NCI-H510A (cell line): ENCODE measurements at regions not wholly inside any gene's neighbourhood (a gene's known extent, or its start where the extent isn't known, plus 50 kb on each side); places are given as distances from the start of the nearest gene placed in this dataset.
"Not testable (repeated sequence)": the region's sequence is repeated elsewhere in the genome, so short reads cannot be mapped to it uniquely, and the experiment has no call there.

Experiments
- DNase-seq: peaks from one replicate; lab custom pipeline; 2025; lab: John Stamatoyannopoulos, UW

DNA sequence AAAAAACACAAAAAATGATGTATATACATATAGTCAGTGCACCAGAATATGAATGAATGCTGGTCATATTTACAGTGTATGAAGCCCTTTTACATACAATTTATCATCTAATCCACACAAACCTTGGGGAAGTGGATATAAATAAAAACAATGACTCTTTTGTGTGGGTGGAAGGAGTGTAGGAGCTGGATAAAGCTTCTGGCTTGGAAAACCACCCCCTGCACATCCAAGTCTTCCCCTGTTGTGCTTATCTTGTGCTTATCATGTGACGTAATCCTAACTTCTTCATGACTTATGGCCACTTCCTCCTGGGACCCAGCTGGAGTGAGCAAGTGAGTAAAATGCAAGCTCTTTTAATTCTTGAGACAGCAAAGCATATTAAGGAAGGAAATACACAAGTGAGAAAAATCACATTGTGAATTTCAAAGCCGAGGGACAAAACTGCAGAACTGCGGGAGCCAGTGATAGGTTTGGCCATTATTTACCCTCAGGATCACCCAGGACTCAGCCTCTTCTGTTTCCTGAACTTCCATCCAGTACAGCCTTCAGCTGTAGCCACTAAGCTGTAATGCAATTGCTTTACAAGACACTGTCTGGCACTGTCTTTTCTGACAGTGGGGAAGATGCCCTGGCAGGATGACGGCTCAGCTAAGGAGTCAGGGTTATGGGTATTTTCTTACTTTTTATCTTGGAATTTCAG, 104.0 kb upstream of the PPM1J start:
- DNase-seq, result no peak

DNA sequence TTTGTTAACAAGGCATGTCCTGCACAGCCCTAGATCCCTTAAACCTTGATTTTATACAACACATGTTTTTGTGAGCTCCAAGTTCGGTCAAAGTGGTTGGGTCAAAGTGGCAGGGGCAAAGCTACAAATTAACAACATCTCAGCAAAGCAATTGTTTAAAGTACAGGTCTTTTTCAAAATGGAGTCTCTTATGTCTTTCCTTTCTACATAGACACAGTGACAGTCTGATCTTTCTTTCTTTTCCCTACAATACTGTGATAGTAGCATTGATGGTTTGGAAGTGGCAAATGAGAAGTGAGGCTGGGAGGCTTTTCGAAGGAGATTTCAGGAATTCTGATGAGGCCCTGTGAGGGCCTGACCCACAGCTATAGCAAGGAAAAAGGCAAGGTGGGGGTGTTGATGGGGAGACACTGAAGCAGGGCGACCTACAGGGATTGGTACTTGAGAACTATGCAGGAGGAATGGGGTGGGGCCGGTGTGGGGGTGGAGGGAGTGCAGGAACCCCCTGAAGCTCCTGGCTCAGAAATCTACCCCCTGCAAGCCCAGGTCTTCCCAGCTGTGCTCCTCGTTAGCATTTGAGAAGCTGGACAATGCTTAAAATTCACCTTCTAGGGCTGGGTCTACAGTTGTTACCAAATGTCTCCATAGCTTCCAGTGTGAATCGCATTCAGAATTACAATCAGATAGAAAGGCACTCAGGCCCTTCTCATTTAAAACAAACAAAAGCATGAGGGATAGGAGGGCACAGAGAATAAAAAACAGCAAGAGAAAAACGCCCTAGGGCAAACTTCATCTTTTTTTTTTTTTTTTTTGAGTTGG, 102.6 kb upstream of the PPM1J start:
- no peak for DNase-seq

DNA sequence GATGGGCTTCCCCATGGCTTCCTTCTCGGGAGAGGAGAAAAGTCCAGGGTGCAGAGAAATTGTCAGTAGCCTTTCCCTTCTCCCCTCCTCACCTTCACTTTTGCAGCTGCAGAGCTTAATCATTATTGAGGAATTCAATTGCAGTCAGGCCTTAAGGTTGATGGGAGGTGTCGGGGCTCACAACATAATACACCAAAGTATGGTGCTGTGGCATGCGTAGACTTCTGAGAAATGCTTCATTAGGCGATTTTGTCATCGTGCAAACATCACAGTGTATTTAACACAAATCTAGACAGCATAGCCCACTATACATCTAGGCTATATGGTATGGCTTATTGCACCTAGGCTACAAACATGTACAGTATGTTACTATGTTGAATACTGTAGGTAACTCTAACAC, 100.2 kb upstream of the PPM1J start:
- DNase-seq, result no peak

DNA sequence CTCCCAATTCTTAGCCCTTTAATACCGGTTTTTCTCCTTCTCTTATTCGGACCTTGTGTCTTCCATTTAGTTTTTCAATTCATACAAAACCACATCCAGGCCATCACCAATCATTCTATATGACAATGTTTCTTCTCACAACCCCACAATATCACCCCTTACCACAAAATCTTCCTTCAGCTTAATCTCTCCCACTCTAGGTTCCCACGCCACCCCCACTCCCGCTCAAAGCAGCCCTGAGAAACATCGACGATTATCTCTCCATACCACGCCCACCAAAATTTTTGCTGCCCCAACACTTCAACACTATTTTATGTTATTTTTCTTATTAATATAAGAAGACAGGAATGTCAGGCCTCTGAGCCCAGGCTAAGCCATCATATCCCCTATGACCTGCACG, 99.5 kb upstream of the PPM1J start:
- DNase-seq, result not testable (repeated sequence)

DNA sequence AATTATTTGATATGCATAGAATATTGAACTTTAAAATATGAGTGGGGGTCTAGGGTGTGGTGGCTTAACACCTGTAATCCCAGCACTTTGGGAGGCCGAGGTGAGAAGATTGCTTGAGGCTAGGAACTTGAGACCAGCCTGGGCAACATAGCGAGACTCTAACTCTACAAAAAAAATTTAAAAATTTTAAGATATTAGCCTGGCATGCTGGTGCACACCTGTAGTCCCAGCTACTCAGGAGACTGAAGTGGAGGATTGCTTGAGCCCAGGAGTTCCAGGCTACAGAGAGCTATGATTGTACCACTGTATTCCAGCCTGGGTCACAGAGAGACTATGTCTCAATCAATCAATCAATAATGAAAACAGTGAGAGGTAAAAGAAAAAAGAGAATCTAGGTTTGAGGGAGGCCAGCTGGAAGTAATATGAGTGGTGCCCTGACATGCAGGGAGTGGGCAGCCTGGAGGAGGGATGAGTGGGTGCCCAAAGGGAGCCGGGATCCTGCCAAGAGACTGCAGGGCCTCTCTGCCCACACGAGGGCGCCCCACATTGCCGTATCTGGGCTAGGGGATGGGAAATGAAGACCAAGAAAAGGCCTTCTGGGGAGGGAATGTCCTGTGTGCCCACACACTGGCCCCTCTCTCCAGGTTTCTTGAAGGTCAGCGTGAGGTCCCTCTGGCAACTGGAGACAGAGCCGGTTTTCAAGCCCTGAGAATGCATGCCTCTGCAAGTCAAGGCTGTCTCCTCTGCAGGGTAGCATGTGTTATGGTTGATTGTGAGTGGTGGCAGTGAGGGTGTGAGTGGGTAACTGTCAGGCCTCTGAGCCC, 93.9 kb upstream of the PPM1J start:
- peak; percentile 7 for DNase-seq

DNA sequence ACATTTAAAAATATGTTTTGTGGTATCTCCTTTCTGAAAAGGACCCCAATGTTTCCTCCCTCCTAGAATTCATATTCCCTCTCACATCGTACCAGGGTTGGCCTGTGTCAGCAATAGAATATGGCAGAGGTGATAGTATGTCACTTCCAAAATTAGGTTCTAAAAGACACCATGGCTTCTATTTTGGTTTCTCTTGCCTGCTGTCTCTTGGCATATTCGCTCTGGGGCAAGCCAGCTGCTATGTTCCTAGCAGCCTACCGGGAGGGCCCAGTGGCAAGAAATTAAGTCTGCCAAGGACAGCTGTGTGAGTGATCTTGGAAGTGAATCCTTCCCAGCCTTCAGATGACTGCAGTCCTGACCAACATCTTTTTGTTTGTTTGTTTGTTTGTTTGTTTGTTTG, 92.9 kb upstream of the PPM1J start:
- no peak for DNase-seq

DNA sequence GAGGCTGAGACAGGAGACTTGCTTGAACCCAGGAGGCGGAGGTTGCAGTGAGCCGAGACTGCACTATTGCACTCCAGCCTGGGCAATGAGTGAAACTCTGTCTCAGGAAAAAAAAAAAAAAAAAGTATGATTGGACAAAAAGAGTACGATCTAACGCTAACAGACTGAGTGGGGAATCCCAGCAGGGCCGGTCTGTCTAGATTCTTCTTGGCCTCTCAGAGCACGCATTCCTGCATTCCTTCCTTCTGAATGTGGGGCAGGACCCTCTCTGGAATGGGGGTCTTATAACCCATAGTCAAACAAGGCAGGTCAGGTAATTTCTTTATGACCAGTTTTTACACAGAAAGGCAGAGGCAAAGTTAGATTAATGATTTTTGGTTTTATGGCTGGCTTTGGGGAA, 92.0 kb upstream of the PPM1J start:
- no peak for DNase-seq

DNA sequence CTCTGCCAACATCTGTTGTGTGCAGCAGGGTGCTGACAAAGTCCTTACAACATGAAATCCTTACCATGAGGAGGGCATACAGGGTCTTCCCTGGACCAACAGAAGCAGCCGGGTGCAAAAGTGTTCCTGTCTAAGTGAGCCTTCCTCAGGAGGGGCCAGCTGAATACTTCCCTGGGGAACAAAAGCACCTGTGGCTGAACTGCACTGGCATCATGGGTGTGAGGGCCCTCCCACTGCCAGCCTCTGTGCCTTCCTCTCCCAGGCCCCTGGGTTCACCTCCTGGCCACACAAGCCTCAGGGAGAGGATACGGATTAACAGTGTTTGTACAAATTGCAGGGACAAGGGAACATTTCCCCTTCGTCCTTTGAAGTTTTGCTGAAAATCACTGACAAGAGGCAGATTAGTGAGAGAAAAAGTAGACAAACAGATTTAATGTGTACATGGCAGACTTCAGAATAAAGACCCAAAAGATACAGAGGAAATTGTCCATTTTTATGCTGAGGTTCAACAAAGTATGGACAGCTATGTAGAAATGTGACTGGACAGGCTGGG, 91.0 kb upstream of the PPM1J start:
- no peak for DNase-seq

DNA sequence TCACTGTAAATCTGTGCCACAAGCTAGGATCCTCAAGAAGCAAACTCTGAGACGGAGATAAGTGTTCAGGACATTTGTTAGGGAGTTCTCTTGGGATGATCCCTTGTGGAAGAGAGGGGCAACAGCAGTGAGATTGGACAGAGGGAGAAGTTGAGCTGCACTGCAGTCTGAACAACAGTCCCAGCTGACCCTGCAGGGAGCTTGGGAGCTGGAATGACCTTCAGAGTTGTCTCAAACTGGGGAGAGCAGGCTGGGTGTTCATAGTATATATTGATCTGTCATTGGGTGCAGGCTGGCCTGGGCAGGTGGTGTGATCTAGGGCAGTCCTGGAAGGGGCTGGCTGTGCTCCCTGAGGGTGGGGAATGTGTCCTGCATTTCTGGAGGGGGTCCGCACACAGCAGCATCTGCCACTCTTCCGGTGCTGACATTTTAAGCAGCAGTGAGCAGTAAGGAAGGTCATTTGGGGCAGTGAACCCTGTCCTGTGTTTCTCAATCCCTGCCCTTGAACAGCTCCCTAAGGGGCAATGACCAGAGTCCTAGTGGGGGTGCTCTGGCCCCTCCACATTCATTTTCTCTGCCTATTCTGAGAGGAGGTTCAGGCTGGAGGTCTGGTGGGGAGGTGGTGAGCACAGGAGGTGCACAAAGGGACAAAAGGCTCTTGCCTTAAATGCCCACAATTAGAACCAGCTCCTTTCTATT, 90.2 kb upstream of the PPM1J start:
- no peak for DNase-seq

DNA sequence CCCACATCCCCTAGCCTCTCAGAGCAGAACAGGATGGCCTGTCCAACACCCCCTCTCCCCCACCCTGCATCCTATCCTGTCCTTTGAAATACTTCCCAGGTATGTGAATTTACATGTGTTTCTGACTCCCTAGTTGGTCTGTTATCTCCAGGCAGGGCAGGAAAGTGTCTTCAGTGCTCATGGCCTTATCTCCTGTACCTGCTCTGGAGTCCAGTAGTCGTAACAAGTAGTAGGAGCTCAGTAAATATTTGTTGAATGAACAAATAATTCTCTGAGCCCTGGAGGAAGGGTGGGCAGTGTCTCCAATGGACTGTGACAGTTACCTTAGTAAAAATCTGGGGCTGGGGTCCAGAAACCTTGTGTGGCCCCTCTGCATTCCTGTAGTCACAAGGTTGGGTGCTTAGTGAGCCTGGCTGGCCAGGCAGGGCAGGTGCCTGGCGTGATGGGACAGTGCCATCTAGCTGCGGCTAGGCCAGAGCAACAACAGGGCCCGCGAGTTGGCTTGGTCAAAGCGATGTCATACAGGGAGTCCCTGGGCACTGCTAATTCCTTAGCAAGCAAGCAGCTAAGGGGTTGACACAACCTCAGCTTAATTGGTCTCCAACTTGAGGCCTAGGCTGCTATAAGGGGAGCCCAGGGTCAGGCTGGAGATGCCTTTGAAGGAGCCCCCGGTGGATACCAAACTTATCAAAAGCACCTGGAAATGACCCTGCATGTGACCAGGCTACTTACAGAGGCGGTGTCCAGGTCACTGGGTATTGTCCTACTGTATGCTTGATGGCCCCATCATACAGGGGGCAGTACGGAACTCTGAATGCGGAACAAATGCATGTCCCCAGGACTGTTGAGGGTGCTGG, 89.0 kb upstream of the PPM1J start:
- DNase-seq, result peak; percentile 42

DNA sequence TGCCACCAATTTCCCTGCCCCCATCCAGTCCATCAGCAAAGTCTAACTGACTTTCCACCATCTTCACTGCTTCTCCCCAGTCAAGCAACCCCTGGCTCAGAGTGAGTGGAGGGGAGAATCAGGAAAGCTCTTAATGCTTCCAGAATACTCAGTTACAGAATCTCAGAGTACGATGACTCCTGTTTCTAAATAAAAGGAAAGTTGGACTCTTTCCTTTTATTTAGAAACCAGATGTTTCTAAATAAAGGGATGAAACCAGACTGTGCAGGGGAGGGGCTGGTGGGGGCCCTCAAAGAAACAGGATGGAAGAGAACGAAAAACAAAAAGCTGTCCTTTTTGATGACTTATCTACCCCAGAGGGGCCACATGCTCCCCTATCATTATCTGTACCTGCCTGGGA, 85.2 kb upstream of the PPM1J start:
- DNase-seq, result no peak

DNA sequence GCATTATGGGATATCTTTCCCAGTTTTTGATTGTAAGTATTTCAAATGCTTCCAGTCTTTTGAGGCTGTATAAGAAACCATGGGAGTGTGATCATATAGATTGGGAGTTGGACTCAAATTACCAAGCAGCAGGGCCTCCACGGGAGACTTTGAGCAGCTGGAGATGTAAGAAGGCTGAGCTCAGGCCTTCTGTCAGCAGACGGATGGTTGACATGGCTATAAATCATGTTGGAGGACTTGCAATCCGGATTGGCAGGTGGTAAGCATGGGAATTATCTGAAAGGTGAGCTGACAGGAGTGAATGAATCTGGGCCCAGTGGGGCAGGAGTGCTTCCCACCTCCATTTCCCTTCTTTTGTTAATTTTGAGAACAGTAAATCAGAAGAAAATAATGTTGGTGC, 83.2 kb upstream of the PPM1J start:
- DNase-seq, result peak; percentile 57

DNA sequence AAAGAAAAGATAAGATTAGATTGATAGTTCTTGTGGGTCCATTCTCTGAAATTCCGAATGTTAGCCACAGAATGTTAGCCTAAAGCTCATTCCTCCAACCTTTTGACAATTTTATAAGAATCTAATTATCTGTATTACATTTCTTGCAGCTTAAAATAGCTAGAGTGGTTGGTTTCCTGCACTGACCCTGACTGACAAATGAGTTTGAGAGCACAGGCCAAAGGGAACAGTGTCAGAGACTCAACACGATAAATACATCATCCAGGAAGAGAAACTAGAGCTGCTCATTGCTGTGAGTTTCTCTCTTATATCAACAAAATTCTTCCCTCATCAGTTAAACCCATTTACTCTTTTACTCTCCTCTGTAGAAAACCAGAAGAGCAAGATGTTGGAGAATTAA, 82.1 kb upstream of the PPM1J start:
- DNase-seq, result no peak

DNA sequence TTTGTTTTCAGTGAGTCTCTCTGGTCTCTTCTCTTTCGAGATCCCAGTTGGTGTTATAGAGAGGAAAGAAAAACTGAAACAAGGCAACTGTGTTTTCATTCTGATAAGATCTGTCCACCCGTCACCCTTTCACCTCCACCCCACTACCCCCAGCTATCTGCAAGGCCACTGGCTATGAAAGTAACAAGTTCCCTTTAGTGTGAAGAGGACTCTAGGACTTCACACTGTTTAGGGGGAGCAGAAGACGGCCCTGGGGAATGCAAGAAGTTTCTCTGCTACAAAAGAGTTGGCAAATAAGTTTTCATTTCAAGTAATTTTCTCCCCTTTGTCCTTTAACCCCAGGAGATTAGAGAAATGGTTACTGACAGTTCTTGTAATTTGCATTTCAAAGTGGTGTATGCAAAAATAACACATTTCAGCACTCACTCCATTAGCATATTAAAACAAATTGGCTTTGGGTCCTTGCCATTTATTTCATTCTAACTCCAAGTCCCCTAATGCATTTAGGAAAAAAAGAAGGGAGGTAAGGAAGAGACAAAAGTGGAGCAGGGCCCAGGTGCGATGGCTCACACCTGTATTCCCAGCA, 79.6 kb upstream of the PPM1J start:
- DNase-seq, result no peak

DNA sequence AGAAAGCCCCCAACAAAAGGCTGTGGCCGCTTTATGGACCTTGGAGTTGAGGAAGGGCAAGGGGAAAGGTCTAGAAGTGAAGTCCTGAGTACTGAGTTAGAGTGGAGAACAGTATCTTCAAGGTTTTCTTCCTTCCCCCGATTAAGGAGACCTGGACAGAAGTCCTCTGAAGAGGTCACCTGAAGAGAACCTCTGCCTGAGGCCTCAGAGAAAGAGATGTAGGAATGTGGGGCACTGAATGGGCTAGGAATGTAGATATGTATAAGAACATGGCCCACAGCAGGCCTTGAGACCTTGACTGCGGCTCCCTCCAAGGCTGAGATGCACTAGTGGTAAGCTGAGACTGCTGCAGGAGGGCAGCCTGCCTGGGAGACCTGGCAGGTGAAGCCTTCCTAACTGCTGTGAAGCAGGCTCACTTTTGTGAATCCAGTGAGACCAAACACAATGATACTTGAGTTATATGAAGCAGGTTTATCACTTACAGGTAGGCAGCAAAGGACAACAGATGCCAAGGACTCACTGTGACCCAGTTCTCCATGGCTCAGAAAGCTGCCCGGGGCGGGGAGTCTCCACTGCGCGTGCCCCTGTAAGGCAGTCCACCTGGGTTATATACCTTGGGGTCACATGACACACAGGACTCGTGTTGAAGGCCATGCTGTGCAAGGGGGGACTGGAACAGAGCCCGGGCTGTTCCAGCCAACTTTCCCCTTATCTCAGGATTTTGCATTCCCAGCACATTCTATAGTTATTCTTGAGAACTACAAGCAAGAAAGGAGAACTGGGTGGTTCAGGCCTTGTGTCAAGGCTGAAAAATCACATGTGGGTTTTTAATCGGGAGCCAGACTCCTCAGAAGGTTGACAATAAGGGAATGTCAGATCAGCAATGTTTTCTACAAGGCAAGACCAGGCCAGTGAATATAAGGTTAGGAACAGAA, 78.8 kb upstream of the PPM1J start:
- no peak for DNase-seq

DNA sequence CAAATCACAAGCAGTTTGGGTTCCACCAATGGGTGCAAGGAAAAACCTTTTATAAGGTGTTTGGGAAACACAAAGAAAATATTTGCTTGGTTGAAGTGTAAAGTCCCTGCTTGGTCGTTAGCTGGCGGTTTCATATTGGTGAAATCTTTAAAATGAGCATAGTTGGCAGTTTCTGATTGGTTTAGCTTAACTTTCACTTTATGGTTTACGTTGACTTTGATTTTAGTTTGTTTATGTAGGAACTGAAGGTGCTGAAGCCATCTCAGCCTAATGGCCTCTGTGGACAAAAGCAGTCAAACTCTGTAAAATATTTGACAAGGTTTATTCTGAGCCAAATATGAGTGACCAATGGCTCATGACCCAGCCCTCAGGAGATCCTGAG, 76.6 kb upstream of the PPM1J start:
- DNase-seq, result no peak

DNA sequence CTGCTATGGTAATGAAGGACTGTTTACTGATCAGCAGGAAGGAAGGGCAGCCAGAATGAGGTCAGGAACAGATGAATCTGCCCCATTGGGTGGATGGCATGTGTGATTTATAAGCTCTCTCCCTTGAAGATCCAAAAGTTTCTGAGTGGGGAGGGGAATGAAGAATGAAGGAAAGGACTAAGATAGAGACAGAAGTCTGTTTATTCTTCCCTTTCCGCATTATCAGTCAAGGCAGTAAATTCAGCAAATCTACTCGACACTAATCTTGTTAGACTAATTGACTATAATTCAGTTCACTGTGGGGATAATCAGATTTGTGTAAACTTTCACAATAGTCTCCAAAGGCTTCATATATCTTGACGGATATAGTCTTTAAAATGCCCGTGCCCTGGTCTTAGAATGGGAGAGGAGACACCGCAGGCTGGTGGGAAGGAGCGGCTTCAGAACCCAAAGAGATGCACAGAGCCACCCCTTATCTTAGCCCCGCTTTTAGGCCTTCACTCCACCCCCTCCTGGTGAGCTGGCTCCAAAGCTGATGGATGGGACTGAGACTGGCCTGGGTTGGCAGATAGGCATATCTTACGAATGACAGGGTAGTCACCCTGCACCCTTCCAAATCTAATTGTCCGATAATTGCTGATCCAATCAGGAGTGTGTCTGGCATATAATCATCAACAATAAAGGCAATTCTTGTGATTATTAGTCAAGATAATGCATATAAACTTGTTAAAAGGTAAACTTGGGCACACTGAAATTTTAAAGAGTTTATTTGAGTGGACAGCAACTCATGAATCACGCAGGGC, 76.0 kb upstream of the PPM1J start:
- DNase-seq, result no peak

DNA sequence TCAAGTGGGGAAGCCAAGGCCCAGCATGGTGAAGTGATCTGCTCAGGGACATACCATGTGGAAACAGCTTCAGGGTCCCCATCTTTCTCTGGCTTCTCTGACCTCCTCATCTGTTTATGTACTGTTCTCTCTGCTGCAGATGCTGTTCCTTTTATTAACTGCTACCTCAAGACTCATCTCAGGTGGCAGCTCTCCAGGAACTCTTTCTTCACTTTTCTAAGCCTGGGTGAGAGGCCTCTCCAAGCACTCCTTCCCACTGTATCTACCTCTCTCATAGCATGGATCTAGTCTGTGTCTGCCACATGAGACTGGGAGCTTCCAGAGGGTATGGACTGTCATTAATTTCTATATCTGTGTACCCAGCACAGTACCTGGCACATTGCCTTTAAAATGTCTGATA, 73.4 kb upstream of the PPM1J start:
- no peak for DNase-seq

DNA sequence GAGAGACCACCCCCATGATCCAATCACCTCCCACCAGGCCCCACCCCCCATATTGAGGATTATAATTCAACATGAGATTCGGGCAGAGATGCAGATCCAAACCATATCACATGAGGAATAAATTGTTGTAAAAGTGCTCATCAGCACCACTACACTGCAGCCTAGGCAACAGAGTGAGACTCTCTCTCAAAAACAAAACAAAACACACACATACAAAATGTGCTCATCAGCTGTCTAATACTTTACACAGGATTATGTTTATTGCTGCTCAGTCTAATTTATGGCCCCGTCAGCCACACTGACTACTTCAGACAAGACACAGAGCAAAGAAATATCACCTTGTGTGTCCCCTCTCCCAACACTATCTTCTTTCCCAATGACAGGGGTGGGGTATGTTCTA, 72.9 kb upstream of the PPM1J start:
- no peak for DNase-seq
